HG03469 (cell line): ENCODE measurements at regions not wholly inside any gene's neighbourhood (a gene's known extent, or its start where the extent isn't known, plus 50 kb on each side); places are given as distances from the start of the nearest gene placed in this dataset.

Source experiments
- ATAC-seq: cut with Tn5 transposase; IDR thresholded peaks from one replicate; pipeline ENCODE4 v1.9.1; 2021; ENCODE audit warnings: mild to moderate bottlenecking, moderate library complexity, moderate number of reproducible peaks; ENCODE audit not compliant: unreplicated experiment

GRCh38 chr4:28709891-28710290, 1849.2 kb downstream of the STIM2 start:
- no peak for ATAC-seq

GRCh38 chr4:28723371-28723770, 1862.7 kb downstream of the STIM2 start:
- ATAC-seq = no peak

- no peak for ATAC-seq
Measured at GRCh38 chr4:28724239-28724638, 1863.6 kb downstream of the STIM2 start.

GRCh38 chr4:28730304-28730703, 1869.7 kb downstream of the STIM2 start:
- no peak for ATAC-seq

- no peak for ATAC-seq
Measured at GRCh38 chr4:28744066-28744465, 1883.4 kb downstream of the STIM2 start.

GRCh38 chr4:28754376-28754775, 1893.7 kb downstream of the STIM2 start:
- no peak for ATAC-seq

- no peak for ATAC-seq
Measured at GRCh38 chr4:28755081-28755480, 1894.4 kb downstream of the STIM2 start.

GRCh38 chr4:28759064-28759463, 1898.4 kb downstream of the STIM2 start:
- no peak for ATAC-seq

GRCh38 chr4:28760003-28760402, 1899.4 kb downstream of the STIM2 start:
- ATAC-seq = no peak

GRCh38 chr4:28772066-28772465, 1911.4 kb downstream of the STIM2 start:
- ATAC-seq = no peak

GRCh38 chr4:28772788-28773187, 1912.1 kb downstream of the STIM2 start:
- ATAC-seq = no peak

GRCh38 chr4:28774344-28774743, 1913.7 kb downstream of the STIM2 start:
- no peak for ATAC-seq

GRCh38 chr4:28776004-28776403, 1915.4 kb downstream of the STIM2 start:
- no peak for ATAC-seq

GRCh38 chr4:28784188-28784587, 1923.5 kb downstream of the STIM2 start:
- no peak for ATAC-seq

- no peak for ATAC-seq
Measured at GRCh38 chr4:28787947-28788346, 1927.3 kb downstream of the STIM2 start.

- ATAC-seq = no peak
Measured at GRCh38 chr4:28788929-28789490, 1928.4 kb downstream of the STIM2 start.

GRCh38 chr4:28792917-28793597, 1927.1 kb upstream of the PCDH7 start:
- ATAC-seq = no peak

GRCh38 chr4:28799696-28800095, 1920.5 kb upstream of the PCDH7 start:
- no peak for ATAC-seq

GRCh38 chr4:28811025-28811424, 1909.1 kb upstream of the PCDH7 start:
- no peak for ATAC-seq

GRCh38 chr4:28822163-28822562, 1898.0 kb upstream of the PCDH7 start:
- no peak for ATAC-seq

- no peak for ATAC-seq
Measured at GRCh38 chr4:28827866-28828265, 1892.3 kb upstream of the PCDH7 start.

GRCh38 chr4:28831867-28832266, 1888.3 kb upstream of the PCDH7 start:
- no peak for ATAC-seq

GRCh38 chr4:28832444-28832843, 1887.7 kb upstream of the PCDH7 start:
- ATAC-seq = no peak
